ENCODE measurements at regions not wholly inside any gene's neighbourhood (a gene's known extent, or its start where the extent isn't known, plus 50 kb on each side); places are given as distances from the start of the nearest gene placed in this dataset.

GRCh38 chr4:126440297-126440696 is 1125.5 kb downstream of the FAT4 start:
- intact Hi-C loops (cut with DNase I; ENCODE audit: low total_unique reads), result no loop called here
- Histone ChIP-seq H3K9me3 (peaks cover 0 to 4% (median 0%) of the 10 kb centered on the region in 8 donors), H3K36me3 (no peaks in the 10 kb centered on the region), H3K27me3 (replicated peaks in 1 of 7) (no peaks in the 10 kb centered on the region), H3K27ac (no peak overlapping the region), H3K4me3 (no peak overlapping the region), H3K4me1 (no peaks in the 10 kb centered on the region)
- DNase-seq, result no peak
- whole genome bisulfite sequencing, 5 donors, result 84 to 88% (median 87%) methylated on average over 3 of the region's 3 CpGs
- TF ChIP-seq POLR2AphosphoS5 (IDR thresholded peaks at IDR 0.05) (no peak), POLR2A (IDR thresholded peaks at IDR 0.05) (no peak)
- TF ChIP-seq, protein P1, sequence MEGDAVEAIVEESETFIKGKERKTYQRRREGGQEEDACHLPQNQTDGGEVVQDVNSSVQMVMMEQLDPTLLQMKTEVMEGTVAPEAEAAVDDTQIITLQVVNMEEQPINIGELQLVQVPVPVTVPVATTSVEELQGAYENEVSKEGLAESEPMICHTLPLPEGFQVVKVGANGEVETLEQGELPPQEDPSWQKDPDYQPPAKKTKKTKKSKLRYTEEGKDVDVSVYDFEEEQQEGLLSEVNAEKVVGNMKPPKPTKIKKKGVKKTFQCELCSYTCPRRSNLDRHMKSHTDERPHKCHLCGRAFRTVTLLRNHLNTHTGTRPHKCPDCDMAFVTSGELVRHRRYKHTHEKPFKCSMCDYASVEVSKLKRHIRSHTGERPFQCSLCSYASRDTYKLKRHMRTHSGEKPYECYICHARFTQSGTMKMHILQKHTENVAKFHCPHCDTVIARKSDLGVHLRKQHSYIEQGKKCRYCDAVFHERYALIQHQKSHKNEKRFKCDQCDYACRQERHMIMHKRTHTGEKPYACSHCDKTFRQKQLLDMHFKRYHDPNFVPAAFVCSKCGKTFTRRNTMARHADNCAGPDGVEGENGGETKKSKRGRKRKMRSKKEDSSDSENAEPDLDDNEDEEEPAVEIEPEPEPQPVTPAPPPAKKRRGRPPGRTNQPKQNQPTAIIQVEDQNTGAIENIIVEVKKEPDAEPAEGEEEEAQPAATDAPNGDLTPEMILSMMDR (IDR thresholded peaks at IDR 0.05 in 8 of 11, conservative IDR thresholded peaks at IDR 0.05 in 3 of 11), result no peak

DNA sequence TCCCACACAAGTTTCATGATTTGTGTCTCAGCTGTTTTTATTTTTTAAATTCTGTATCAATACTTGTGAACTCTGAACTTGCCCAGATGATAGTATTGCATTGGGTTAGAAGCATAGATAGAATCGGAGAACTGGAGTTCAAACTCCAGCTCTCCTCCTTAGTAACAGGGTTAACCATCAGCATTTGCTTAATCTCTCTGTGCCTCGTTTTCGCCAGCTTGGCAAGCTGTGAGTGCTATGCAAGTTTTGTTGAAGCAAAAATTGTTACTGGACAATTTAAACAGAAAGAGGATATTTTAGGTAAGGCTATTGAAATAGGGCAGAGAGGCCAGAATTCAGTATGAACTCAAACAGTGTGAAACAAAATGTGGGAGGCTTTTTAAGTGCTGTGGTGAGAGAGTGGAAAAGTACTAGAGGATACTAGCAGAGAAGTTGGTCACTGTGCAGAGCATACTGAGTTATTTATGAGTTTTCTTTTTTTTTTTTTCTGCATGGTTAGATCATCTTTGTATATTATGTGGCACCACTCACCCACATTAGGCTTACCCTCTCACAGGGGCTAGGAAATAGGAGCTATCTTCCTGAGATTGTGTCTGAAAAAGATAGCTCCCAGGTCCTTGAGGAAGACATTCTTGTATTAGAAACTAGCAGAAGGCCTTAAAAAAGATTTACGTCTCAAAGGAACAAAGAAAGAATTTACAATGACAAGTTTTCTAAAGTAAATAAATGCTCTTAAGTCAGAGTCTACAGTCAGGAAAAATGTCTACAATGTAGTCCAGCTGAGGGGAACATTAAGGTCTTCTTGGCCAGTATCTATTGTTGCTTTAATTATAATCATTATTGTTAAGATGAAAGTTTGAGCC is 1126.6 kb downstream of the FAT4 start:
- no peak overlapping the region for H3K4me3 ChIP-seq
- H3K27ac ChIP-seq, result no peak overlapping the region
- H3K36me3 ChIP-seq, result no peaks in the 10 kb centered on the region
- TF ChIP-seq, protein P1 (IDR thresholded peaks at IDR 0.05 in 8 of 11, conservative IDR thresholded peaks at IDR 0.05 in 3 of 11), result no peak
- TF ChIP-seq POLR2AphosphoS5 (IDR thresholded peaks at IDR 0.05) (no peak), POLR2A (IDR thresholded peaks at IDR 0.05) (no peak)
- peaks cover 0 to 4% (median 0%) of the 10 kb centered on the region in 8 donors for H3K9me3 ChIP-seq
- H3K4me1 ChIP-seq, result no peaks in the 10 kb centered on the region
- DNase-seq, result no peak
- H3K27me3 ChIP-seq (replicated peaks in 1 of 7), result no peaks in the 10 kb centered on the region
- intact Hi-C loops (cut with DNase I; ENCODE audit: low total_unique reads), result no loop called here
- WGBS, 5 donors, result 66 to 79% (median 69%) methylated on average over 4 of the region's 4 CpGs

- Histone ChIP-seq H3K9me3 (peaks cover 0 to 4% (median 0%) of the 10 kb centered on the region in 8 donors), H3K4me3 (no peak overlapping the region), H3K27ac (no peak overlapping the region), H3K4me1 (no peaks in the 10 kb centered on the region), H3K27me3 (replicated peaks in 1 of 7) (no peaks in the 10 kb centered on the region), H3K36me3 (no peaks in the 10 kb centered on the region)
- 79 to 96% (median 90%) methylated on average over 1 of the region's 1 CpG for WGBS, 5 donors
- TF ChIP-seq POLR2AphosphoS5 (IDR thresholded peaks at IDR 0.05) (no peak), POLR2A (IDR thresholded peaks at IDR 0.05) (no peak)
- TF ChIP-seq, protein P1 (IDR thresholded peaks at IDR 0.05 in 8 of 11, conservative IDR thresholded peaks at IDR 0.05 in 3 of 11), result no peak
- intact Hi-C loops (cut with DNase I; ENCODE audit: low total_unique reads), result no loop called here
- DNase-seq, result no peak
These were observed 1130.8 kb downstream of the FAT4 start for GRCh38 chr4:126445596-126445995.

GRCh38 chr4:126446917-126447316 is 1132.2 kb downstream of the FAT4 start:
- intact Hi-C loops (cut with DNase I; ENCODE audit: low total_unique reads), result no loop called here
- no peaks in the 10 kb centered on the region for H3K4me1 ChIP-seq
- WGBS, 5 donors, result 86 to 93% (median 91%) methylated on average over 2 of the region's 2 CpGs

More at GRCh38 chr4:126446917-126447316, 1132.2 kb downstream of the FAT4 start:
- Histone ChIP-seq H3K36me3 (no peaks in the 10 kb centered on the region), H3K27ac (no peak overlapping the region), H3K4me3 (no peak overlapping the region), H3K9me3 (peaks cover 0 to 4% (median 0%) of the 10 kb centered on the region in 8 donors), H3K27me3 (replicated peaks in 1 of 7) (no peaks in the 10 kb centered on the region)
- TF ChIP-seq, protein P1 (IDR thresholded peaks at IDR 0.05 in 8 of 11, conservative IDR thresholded peaks at IDR 0.05 in 3 of 11), result no peak
- TF ChIP-seq POLR2A (IDR thresholded peaks at IDR 0.05), result no peak
- TF ChIP-seq POLR2AphosphoS5 (IDR thresholded peaks at IDR 0.05), result no peak
- no peak for DNase-seq

Measured in spleen (tissue), 11 donors.